Trophoblast cell (in vitro differentiated cells and primary cell): ENCODE measurements at regions not wholly inside any gene's neighbourhood (a gene's known extent, or its start where the extent isn't known, plus 50 kb on each side); places are given as distances from the start of the nearest gene placed in this dataset.

Experiments
- DNase-seq, 2 donors: peaks; one replicate each; pipeline ENCODE4 v3.0.0-alpha.2; 2016
- H2AFZ ChIP-seq: 2 replicates; pipeline ENCODE4 v1.6.1; 2013; ENCODE audit warnings: low read length, moderate library complexity, mild to moderate bottlenecking; ENCODE audit not compliant: insufficient read depth, poor library complexity
- H2AK5ac ChIP-seq: 2 replicates; pipeline ENCODE4 v1.6.1; 2013; ENCODE audit warnings: mild to moderate bottlenecking, low read length
- H2BK120ac ChIP-seq: 2 replicates; pipeline ENCODE4 v1.6.1; 2013; ENCODE audit warnings: low read length, mild to moderate bottlenecking, moderate library complexity; ENCODE audit not compliant: insufficient read depth, poor library complexity
- H2BK12ac ChIP-seq: 2 replicates; pipeline ENCODE4 v1.6.1; 2013; ENCODE audit warnings: mild to moderate bottlenecking, low read length, moderate library complexity
- H2BK5ac ChIP-seq: 2 replicates; pipeline ENCODE4 v1.6.1; 2013; ENCODE audit warnings: low read length, low read depth, moderate library complexity, mild to moderate bottlenecking; ENCODE audit not compliant: poor library complexity
- H3K14ac ChIP-seq: 2 replicates; pipeline ENCODE4 v1.6.1; 2013; ENCODE audit warnings: mild to moderate bottlenecking, low read length
- H3K18ac ChIP-seq: 2 replicates; pipeline ENCODE4 v1.6.1; 2013; ENCODE audit warnings: mild to moderate bottlenecking, low read length
- H3K23ac ChIP-seq: 2 replicates; pipeline ENCODE4 v1.6.1; 2013; ENCODE audit warnings: low read length
- H3K27ac ChIP-seq: 2 replicates; pipeline ENCODE4 v1.5.1; 2013; ENCODE audit warnings: low read depth, mild to moderate bottlenecking, inconsistent platforms, low read length, moderate library complexity
- H3K27me3 ChIP-seq: 2 replicates; pipeline ENCODE4 v1.6.1; 2013; ENCODE audit warnings: inconsistent platforms, mild to moderate bottlenecking, low read length, moderate library complexity; ENCODE audit not compliant: insufficient read depth
- H3K36me3 ChIP-seq, 2 experiments: 1 replicate in 1 of 2; 2 replicates in 1 of 2; pipeline ENCODE4 v1.6.1; 2013; ENCODE audit warnings: low read length in 2 of 2, mild to moderate bottlenecking in 2 of 2, moderate library complexity in 1 of 2; ENCODE audit not compliant: insufficient read depth in 2 of 2, control insufficient read depth in 1 of 2
- H3K4ac ChIP-seq: 2 replicates; pipeline ENCODE4 v1.6.1; 2013; ENCODE audit warnings: low read depth, mild to moderate bottlenecking, low read length, moderate library complexity
- H3K4me1 ChIP-seq, 2 experiments: 1 replicate in 1 of 2; 2 replicates in 1 of 2; pipeline ENCODE4 v1.6.1; 2013; ENCODE audit warnings: low read length in 2 of 2, mild to moderate bottlenecking in 2 of 2, moderate library complexity in 1 of 2; ENCODE audit not compliant: insufficient read depth in 2 of 2, control insufficient read depth in 1 of 2
- H3K4me2 ChIP-seq: 2 replicates; pipeline ENCODE4 v1.6.1; 2013; ENCODE audit warnings: inconsistent platforms, mild to moderate bottlenecking, low read length, moderate library complexity
- H3K4me3 ChIP-seq: 2 replicates; pipeline ENCODE4 v1.5.1; 2013; ENCODE audit warnings: mild to moderate bottlenecking, low read depth, low read length, inconsistent platforms
- H3K79me1 ChIP-seq: one replicate; pipeline ENCODE4 v1.6.1; 2013; ENCODE audit warnings: low read length
- H3K79me2 ChIP-seq: 2 replicates; pipeline ENCODE4 v1.6.1; 2013; ENCODE audit warnings: low read length, mild to moderate bottlenecking; ENCODE audit not compliant: control insufficient read depth, insufficient read depth, poor library complexity
- H3K9ac ChIP-seq: 2 replicates; pipeline ENCODE4 v1.6.1; 2013; ENCODE audit warnings: mild to moderate bottlenecking, low read length
- H3K9me3 ChIP-seq: 2 replicates; pipeline ENCODE4 v1.6.1; 2013; ENCODE audit warnings: low read depth, mild to moderate bottlenecking, control low read depth, inconsistent platforms, low read length; ENCODE audit not compliant: insufficient read depth
- H4K12ac ChIP-seq: 2 replicates; pipeline ENCODE4 v1.6.1; 2013; ENCODE audit warnings: low read depth, mild to moderate bottlenecking, low read length, moderate library complexity
- H4K8ac ChIP-seq: 2 replicates; pipeline ENCODE4 v1.6.1; 2013; ENCODE audit warnings: low read depth, mild to moderate bottlenecking, low read length, moderate library complexity
- H4K91ac ChIP-seq: one replicate; pipeline ENCODE4 v1.6.1; 2013; ENCODE audit warnings: low read depth, mild to moderate bottlenecking, low read length, moderate library complexity
- WGBS: extraction: QIAGEN DNeasy Blood & Tissue Kit; methylation state at CpG from one replicate; pipeline ENCODE4 v1.1.7; 2013; ENCODE audit warnings: missing lambda C conversion rate; ENCODE audit not compliant: insufficient read length, insufficient coverage; ENCODE audit errors: extremely low coverage; 5-methylcytosine and 5-hydroxymethylcytosine counted together

GRCh38 chr5:159741829-159742322 lies 174.4 kb upstream of the ADRA1B start:
- H3K18ac ChIP-seq = no peak overlapping the region
- no CpG with 5 or more reads among the region's 5 CpGs for WGBS
- H2AK5ac ChIP-seq = no peak overlapping the region

GRCh38 chr5:159743234-159743633 lies 173.0 kb upstream of the ADRA1B start:
- H3K23ac ChIP-seq = no peak overlapping the region
- no peak overlapping the region for H2AFZ ChIP-seq
- H4K12ac ChIP-seq = no peak overlapping the region
- H2BK120ac ChIP-seq = no peak overlapping the region
- H3K27ac ChIP-seq = no peak overlapping the region
- H3K14ac ChIP-seq = no peak overlapping the region
- no peak overlapping the region for H4K8ac ChIP-seq
- no peak overlapping the region for H2BK5ac ChIP-seq
- no peak overlapping the region for H3K18ac ChIP-seq
- WGBS = no CpG with 5 or more reads among the region's 1 CpG
- no peak for DNase-seq
- no peaks in the 10 kb centered on the region for H3K79me1 ChIP-seq
- H3K9me3 ChIP-seq = no peaks in the 10 kb centered on the region
- no peak overlapping the region for H3K9ac ChIP-seq
- no peak overlapping the region for H3K4ac ChIP-seq
- H3K79me2 ChIP-seq = no peaks in the 10 kb centered on the region
- no peak overlapping the region for H3K4me2 ChIP-seq
- H3K27me3 ChIP-seq = no peaks in the 10 kb centered on the region
- no peak overlapping the region for H3K4me3 ChIP-seq
- no peak overlapping the region for H2BK12ac ChIP-seq
- H3K4me1 ChIP-seq = no peaks in the 10 kb centered on the region
- H3K36me3 ChIP-seq = no peaks in the 10 kb centered on the region
- H2AK5ac ChIP-seq = no peak overlapping the region
- H4K91ac ChIP-seq = no peak overlapping the region

More at GRCh38 chr5:159741829-159742322, 174.4 kb upstream of the ADRA1B start:
- Histone ChIP-seq H2BK12ac (no peak overlapping the region), H3K4me2 (no peak overlapping the region), H3K14ac (no peak overlapping the region), H4K8ac (no peak overlapping the region), H4K12ac (no peak overlapping the region), H3K4me3 (no peak overlapping the region), H3K9ac (no peak overlapping the region), H3K9me3 (no peaks in the 10 kb centered on the region), H3K23ac (no peak overlapping the region), H3K27me3 (no peaks in the 10 kb centered on the region), H3K79me1 (no peaks in the 10 kb centered on the region), H2BK5ac (no peak overlapping the region), H3K27ac (no peak overlapping the region), H3K4me1 (no peaks in the 10 kb centered on the region), H2BK120ac (no peak overlapping the region), H3K4ac (no peak overlapping the region), H4K91ac (no peak overlapping the region), H2AFZ (no peak overlapping the region), H3K79me2 (no peaks in the 10 kb centered on the region), H3K36me3 (no peaks in the 10 kb centered on the region)
- DNase-seq = no peak

GRCh38 chr5:159746707-159747106 lies 169.6 kb upstream of the ADRA1B start:
- no peak overlapping the region for H2BK120ac ChIP-seq
- no peak overlapping the region for H3K4me2 ChIP-seq
- no peak overlapping the region for H4K8ac ChIP-seq
- no peak overlapping the region for H2BK12ac ChIP-seq
- WGBS = no CpG with 5 or more reads among the region's 4 CpGs
- no peak overlapping the region for H2BK5ac ChIP-seq
- no peak overlapping the region for H4K91ac ChIP-seq
- H3K9ac ChIP-seq = no peak overlapping the region
- H4K12ac ChIP-seq = no peak overlapping the region
- no peak overlapping the region for H3K18ac ChIP-seq
- no peak overlapping the region for H3K4ac ChIP-seq
- no peak for DNase-seq
- no peaks in the 10 kb centered on the region for H3K4me1 ChIP-seq
- H3K4me3 ChIP-seq = no peak overlapping the region
- no peak overlapping the region for H2AK5ac ChIP-seq
- H3K79me2 ChIP-seq = no peaks in the 10 kb centered on the region
- H3K23ac ChIP-seq = no peak overlapping the region
- no peaks in the 10 kb centered on the region for H3K36me3 ChIP-seq
- no peaks in the 10 kb centered on the region for H3K79me1 ChIP-seq
- no peaks in the 10 kb centered on the region for H3K27me3 ChIP-seq
- peaks cover 2% of the 10 kb centered on the region for H3K9me3 ChIP-seq
- no peak overlapping the region for H3K14ac ChIP-seq
- no peak overlapping the region for H3K27ac ChIP-seq
- no peak overlapping the region for H2AFZ ChIP-seq

GRCh38 chr5:159749146-159749545 lies 167.1 kb upstream of the ADRA1B start:
- Histone ChIP-seq H3K14ac (no peak overlapping the region), H3K79me1 (no peaks in the 10 kb centered on the region), H3K27ac (no peak overlapping the region), H3K18ac (no peak overlapping the region), H2BK12ac (no peak overlapping the region), H3K4me1 (no peaks in the 10 kb centered on the region), H3K23ac (no peak overlapping the region), H3K4me3 (no peak overlapping the region), H3K36me3 (no peaks in the 10 kb centered on the region), H2AFZ (no peak overlapping the region), H3K4me2 (no peak overlapping the region), H3K79me2 (no peaks in the 10 kb centered on the region), H2BK5ac (no peak overlapping the region), H3K27me3 (no peaks in the 10 kb centered on the region), H4K8ac (no peak overlapping the region), H2BK120ac (no peak overlapping the region), H2AK5ac (no peak overlapping the region), H4K12ac (no peak overlapping the region), H4K91ac (no peak overlapping the region), H3K9me3 (peaks cover 2% of the 10 kb centered on the region), H3K9ac (no peak overlapping the region), H3K4ac (no peak overlapping the region)
- DNase-seq = no peak
